MCF 10A (cell line): ENCODE measurements at regions not wholly inside any gene's neighbourhood (a gene's known extent, or its start where the extent isn't known, plus 50 kb on each side); places are given as distances from the start of the nearest gene placed in this dataset.

Experiments
- BruUV-seq: library from RNA; stranded (reverse); fragments of 400-500 nt; replicated peaks from 2 replicates; lab custom pipeline; 2021; lab: Mats Ljungman, UMichigan
- CTCF ChIA-PET: fragments of 300-600 bp; sonication (Branson Sonifier 250); formaldehyde crosslinking; extraction: SDS; loops from one replicate; lab custom pipeline; 2021; ENCODE audit warnings: antibody characterized with exemption, inconsistent platforms; lab: Yijun Ruan, JAX
- POLR2A ChIA-PET: fragments of 300-600, 350-650 bp; sonication (Branson Sonifier 250); formaldehyde crosslinking; extraction: SDS; loops from one replicate; lab custom pipeline; 2020; ENCODE audit warnings: antibody characterized with exemption, inconsistent platforms; lab: Yijun Ruan, JAX
- DNase-seq: peaks from one replicate; pipeline ENCODE4 v3.0.0-alpha.2; 2018; ENCODE audit not compliant: unreplicated experiment
- H3K27ac Mint-ChIP-seq: one replicate; pipeline ENCODE4 v1.8.0; 2022; ENCODE audit warnings: mild to moderate bottlenecking, low read depth, mixed read lengths; ENCODE audit not compliant: unreplicated experiment
- H3K27me3 Mint-ChIP-seq: one replicate; pipeline ENCODE4 v1.8.0; 2022; ENCODE audit warnings: mixed read lengths; ENCODE audit not compliant: insufficient read depth, unreplicated experiment
- H3K36me3 Mint-ChIP-seq: one replicate; pipeline ENCODE4 v1.8.0; 2022; ENCODE audit warnings: mild to moderate bottlenecking, moderate library complexity, mixed read lengths; ENCODE audit not compliant: insufficient read depth, unreplicated experiment
- H3K4me1 Mint-ChIP-seq: one replicate; pipeline ENCODE4 v1.8.0; 2022; ENCODE audit warnings: mixed read lengths; ENCODE audit not compliant: insufficient read depth, unreplicated experiment
- H3K4me3 Mint-ChIP-seq: one replicate; pipeline ENCODE4 v1.8.0; 2022; ENCODE audit warnings: mild to moderate bottlenecking, moderate library complexity, mixed read lengths; ENCODE audit not compliant: unreplicated experiment
- H3K9me3 Mint-ChIP-seq: one replicate; pipeline ENCODE4 v1.8.0; 2022; ENCODE audit warnings: mixed read lengths; ENCODE audit not compliant: unreplicated experiment
- CTCF ChIP-seq: fragments of 200-600 bp; IDR thresholded peaks from one replicate; pipeline ENCODE4 v1.8.0; 2022; ENCODE audit warnings: antibody characterized with exemption, mild to moderate bottlenecking; ENCODE audit not compliant: unreplicated experiment
- intact Hi-C: fragments of 100-400 bp; cut with micrococcal nuclease; formaldehyde crosslinking; loops from 2 replicates; pipeline ENCODE4 v1.14.1; 2022

GRCh38 chr4:135166661-135167060 is 965.1 kb upstream of the PABPC4L start:
- Mint-ChIP-seq H3K36me3 (peaks cover 5% of the 10 kb centered on the region), H3K4me3 (no peak overlapping the region), H3K27me3 (no peaks in the 10 kb centered on the region), H3K4me1 (no peaks in the 10 kb centered on the region), H3K9me3 (peaks cover 6% of the 10 kb centered on the region), H3K27ac (no peak overlapping the region)
- TF ChIP-seq CTCF, result no peak
- no peak for DNase-seq
- ChIA-PET POLR2A (no interaction called here), CTCF (no interaction called here)
- no TSS peak for BruUV-seq
- intact Hi-C loops, result no loop called here

GRCh38 chr4:135164601-135165000 is 963.0 kb upstream of the PABPC4L start:
- intact Hi-C loops, result no loop called here
- H3K36me3 Mint-ChIP-seq, result no peaks in the 10 kb centered on the region
- H3K27ac Mint-ChIP-seq, result no peak overlapping the region
- no peak for DNase-seq
- ChIA-PET POLR2A (no interaction called here), CTCF (interaction anchor here (0.7 to 1.4 kb wide), 2 partner anchors 10 to 1410 kb away, joined by 4 read pairs; no protein-coding TSS in a partner anchor)
- TF ChIP-seq CTCF, result no peak
- H3K9me3 Mint-ChIP-seq, result no peaks in the 10 kb centered on the region
- no peak overlapping the region for H3K4me3 Mint-ChIP-seq
- H3K4me1 Mint-ChIP-seq, result no peaks in the 10 kb centered on the region
- H3K27me3 Mint-ChIP-seq, result no peaks in the 10 kb centered on the region
- no TSS peak for BruUV-seq

- Mint-ChIP-seq H3K9me3 (no peaks in the 10 kb centered on the region), H3K4me3 (no peak overlapping the region), H3K27ac (no peak overlapping the region), H3K27me3 (no peaks in the 10 kb centered on the region), H3K4me1 (no peaks in the 10 kb centered on the region), H3K36me3 (no peaks in the 10 kb centered on the region)
- DNase-seq, result no peak
- no peak for TF ChIP-seq CTCF
- POLR2A ChIA-PET, result interaction anchor here (0.5 to 0.6 kb wide), 2 partner anchors 44 to 1604 kb away, joined by 3 read pairs; no protein-coding TSS in a partner anchor
- CTCF ChIA-PET, result no interaction called here
- no TSS peak for BruUV-seq
- intact Hi-C loops, result no loop called here
Measured at GRCh38 chr4:135144498-135144897, 942.9 kb upstream of the PABPC4L start.

- TF ChIP-seq CTCF, result no peak
- Mint-ChIP-seq H3K4me3 (no peak overlapping the region), H3K4me1 (no peaks in the 10 kb centered on the region), H3K27ac (no peak overlapping the region), H3K9me3 (no peaks in the 10 kb centered on the region), H3K27me3 (no peaks in the 10 kb centered on the region), H3K36me3 (no peaks in the 10 kb centered on the region)
- no peak for DNase-seq
- POLR2A ChIA-PET, result no interaction called here
- CTCF ChIA-PET, result no interaction called here
- no TSS peak for BruUV-seq
- intact Hi-C loops, result no loop called here
Measured at GRCh38 chr4:135124196-135124595, 922.6 kb upstream of the PABPC4L start.
